ENCODE measurements at regions not wholly inside any gene's neighbourhood (a gene's known extent, or its start where the extent isn't known, plus 50 kb on each side); places are given as distances from the start of the nearest gene placed in this dataset.

- H3K4me3 ChIP-seq (replicated peaks in 1 of 3; ENCODE audit: insufficient read depth in 1 of 3, low read depth in 1 of 3, low read length in 3 of 3) = no peak overlapping the region
- H3K79me2 ChIP-seq (ENCODE audit: control insufficient read depth, insufficient read depth, low read length) = no peaks in the 10 kb centered on the region
- H4K20me1 ChIP-seq (replicated peaks; ENCODE audit: control insufficient read depth, extremely low read depth, insufficient read depth, low read length) = no peaks in the 10 kb centered on the region
- H2AFZ ChIP-seq (ENCODE audit: low read depth, low read length) = no peak overlapping the region
- no peak overlapping the region for H3K27ac ChIP-seq (ENCODE audit: insufficient read depth, low read depth, low read length)
- H3K9me3 ChIP-seq (replicated peaks; ENCODE audit: control insufficient read depth, insufficient read depth, low read length) = peaks cover 7% of the 10 kb centered on the region
- intact Hi-C loops (cut with micrococcal nuclease) (no loop called here), dilution Hi-C loops (cut with MboI; ENCODE audit: extremely low pct_ligation_motif_present, low sequenced_read_pairs) (no loop called here)
- H3K9me1 ChIP-seq (replicated peaks; ENCODE audit: control insufficient read depth, extremely low read depth, insufficient read depth, low read length) = no peaks in the 10 kb centered on the region
- no peak for TF ChIP-seq GATA2 (IDR thresholded peaks at IDR 0.05; ENCODE audit: insufficient read depth, insufficient read length, low read depth, low read length)
- no peak for TF ChIP-seq CTCF (IDR thresholded peaks at IDR 0.05; ENCODE audit: extremely low read depth in 1 of 2, insufficient read depth in 1 of 2, low read depth in 1 of 2, low read length in 2 of 2)
- no peak for TF ChIP-seq EZH2 (IDR thresholded peaks at IDR 0.05; ENCODE audit: borderline replicate concordance, low read depth, low read length, severe bottlenecking)
- no peak for TF ChIP-seq JUN (IDR thresholded peaks at IDR 0.05; ENCODE audit: borderline replicate concordance, insufficient read depth, insufficient read length, low read depth)
- TF ChIP-seq MAX (IDR thresholded peaks at IDR 0.05; ENCODE audit: insufficient read depth, insufficient read length) = no peak
- no peak for TF ChIP-seq FOS (IDR thresholded peaks at IDR 0.05; ENCODE audit: borderline replicate concordance, insufficient read depth, low read length)
- no peak for TF ChIP-seq POLR2AphosphoS5 (IDR thresholded peaks at IDR 0.05; ENCODE audit: insufficient read depth, low read depth, low read length)
- TF ChIP-seq MYC (IDR thresholded peaks at IDR 0.05; ENCODE audit: low read depth, low read length) = no peak
- TF ChIP-seq POLR2A (IDR thresholded peaks at IDR 0.05; ENCODE audit: low read depth, low read length) = no peak
- FAIRE-seq = no peak
- no peaks in the 10 kb centered on the region for H3K27me3 ChIP-seq (ENCODE audit: control insufficient read depth in 2 of 2, insufficient read depth in 2 of 2, low read length in 2 of 2)
- H3K4me1 ChIP-seq (ENCODE audit: control insufficient read depth, extremely low read depth, insufficient read depth, low read length) = no peaks in the 10 kb centered on the region
- ChIA-PET POLR2A (no interaction called here), CTCF (no interaction called here)
- H3K4me2 ChIP-seq (ENCODE audit: insufficient read depth, low read length) = no peak overlapping the region
- DNase-seq (ENCODE audit: low read depth, low spot score) = no peak
- BruUV-seq (replicated peaks) = no TSS peak
- no peak overlapping the region for H3K9ac ChIP-seq (replicated peaks; ENCODE audit: extremely low read depth, insufficient read depth, low read length)
- H3K36me3 ChIP-seq (ENCODE audit: control insufficient read depth in 2 of 2, extremely low read depth in 1 of 2, insufficient read depth in 2 of 2, low read length in 2 of 2) = no peaks in the 10 kb centered on the region
Measured at GRCh38 chr11:91406009-91406408, 818.6 kb upstream of the FAT3 start.

Measured in endothelial cell of umbilical vein (primary cell).